PC-3 (cell line): ENCODE measurements at regions not wholly inside any gene's neighbourhood (a gene's known extent, or its start where the extent isn't known, plus 50 kb on each side); places are given as distances from the start of the nearest gene placed in this dataset.

Experiments
- EZH2 ChIP-seq: fragments of 300-600 bp; sonication (generic); IDR thresholded peaks from one replicate; pipeline ENCODE4 v1.6.1; 2017; ENCODE audit warnings: antibody characterized with exemption, mild to moderate bottlenecking, low read length; ENCODE audit not compliant: unreplicated experiment
- TF ChIP-seq, protein P1 (sequence below): fragments of 300-600 bp; sonication (generic); conservative IDR thresholded peaks from 2 replicates; pipeline ENCODE4 v1.5.1; 2017; ENCODE audit warnings: antibody characterized with exemption, low read depth, mild to moderate bottlenecking, low read length

DNA sequence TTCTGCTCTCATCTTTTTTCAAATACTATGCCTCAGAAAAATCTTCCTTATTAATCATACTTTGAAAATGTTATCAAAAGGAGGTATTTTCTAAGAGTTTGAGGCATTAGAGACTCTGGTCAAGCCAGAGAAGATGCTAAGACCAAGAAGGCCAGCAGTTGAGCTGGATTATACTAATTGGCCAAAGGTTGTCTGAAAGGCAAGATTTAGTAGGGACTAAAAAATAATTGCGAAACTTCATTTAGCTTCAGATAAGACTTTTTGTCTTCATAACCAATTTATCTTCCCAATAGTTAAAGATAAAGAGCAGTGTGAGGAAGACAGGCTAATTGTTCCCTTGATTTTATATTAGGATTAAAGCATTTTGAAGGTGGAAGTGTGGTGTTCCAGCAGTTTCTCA lies 1412.4 kb upstream of the PCDH7 start:
- TF ChIP-seq, protein P1, sequence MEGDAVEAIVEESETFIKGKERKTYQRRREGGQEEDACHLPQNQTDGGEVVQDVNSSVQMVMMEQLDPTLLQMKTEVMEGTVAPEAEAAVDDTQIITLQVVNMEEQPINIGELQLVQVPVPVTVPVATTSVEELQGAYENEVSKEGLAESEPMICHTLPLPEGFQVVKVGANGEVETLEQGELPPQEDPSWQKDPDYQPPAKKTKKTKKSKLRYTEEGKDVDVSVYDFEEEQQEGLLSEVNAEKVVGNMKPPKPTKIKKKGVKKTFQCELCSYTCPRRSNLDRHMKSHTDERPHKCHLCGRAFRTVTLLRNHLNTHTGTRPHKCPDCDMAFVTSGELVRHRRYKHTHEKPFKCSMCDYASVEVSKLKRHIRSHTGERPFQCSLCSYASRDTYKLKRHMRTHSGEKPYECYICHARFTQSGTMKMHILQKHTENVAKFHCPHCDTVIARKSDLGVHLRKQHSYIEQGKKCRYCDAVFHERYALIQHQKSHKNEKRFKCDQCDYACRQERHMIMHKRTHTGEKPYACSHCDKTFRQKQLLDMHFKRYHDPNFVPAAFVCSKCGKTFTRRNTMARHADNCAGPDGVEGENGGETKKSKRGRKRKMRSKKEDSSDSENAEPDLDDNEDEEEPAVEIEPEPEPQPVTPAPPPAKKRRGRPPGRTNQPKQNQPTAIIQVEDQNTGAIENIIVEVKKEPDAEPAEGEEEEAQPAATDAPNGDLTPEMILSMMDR = no peak
- TF ChIP-seq EZH2 = no peak
